Cardiac muscle cell (in vitro differentiated cells and primary cell): ENCODE measurements at regions not wholly inside any gene's neighbourhood (a gene's known extent, or its start where the extent isn't known, plus 50 kb on each side); places are given as distances from the start of the nearest gene placed in this dataset.

Experiments used
- DNase-seq, 2 donors: peaks; one replicate each; pipeline versions ENCODE4 v3.0.0 to v3.0.0-alpha.2; 2010 to 2017; ENCODE audit warnings: low read depth in 1 of 2, low spot score in 1 of 2
- H3K27ac ChIP-seq: fragments of 200-600 bp; sonication (generic); 2 replicates; pipeline ENCODE4 v1.5.1; 2016
- H3K27me3 ChIP-seq: fragments of 200-600 bp; sonication (generic); 2 replicates; pipeline ENCODE4 v1.6.0; 2016; ENCODE audit warnings: control low read depth
- H3K36me3 ChIP-seq: fragments of 200-600 bp; sonication (generic); 2 replicates; pipeline ENCODE4 v1.5.1; 2016; ENCODE audit warnings: control low read depth
- H3K4me1 ChIP-seq: fragments of 200-600 bp; sonication (generic); 2 replicates; pipeline ENCODE4 v1.8.1; 2017; ENCODE audit warnings: low read depth, mild to moderate bottlenecking, mixed run types
- H3K4me3 ChIP-seq: fragments of 200-600 bp; sonication (generic); 2 replicates; pipeline ENCODE4 v1.5.1; 2016; ENCODE audit warnings: mild to moderate bottlenecking
- H3K9me3 ChIP-seq: fragments of 200-600 bp; sonication (generic); 2 replicates; pipeline ENCODE4 v1.5.1; 2017; ENCODE audit warnings: low read depth, mild to moderate bottlenecking, control low read depth
- CTCF ChIP-seq: IDR thresholded peaks from 2 replicates; pipeline ENCODE4 v1.5.1; 2012; ENCODE audit warnings: low read depth, mild to moderate bottlenecking, low read length

GRCh38 chr3:132246212-132246611 is 71.0 kb upstream of the ACP3 start:
- no peaks in the 10 kb centered on the region for H3K9me3 ChIP-seq
- H3K27ac ChIP-seq = no peak overlapping the region
- no peak for DNase-seq
- H3K36me3 ChIP-seq = no peaks in the 10 kb centered on the region
- TF ChIP-seq CTCF = no peak
- no peaks in the 10 kb centered on the region for H3K4me1 ChIP-seq
- H3K27me3 ChIP-seq = no peaks in the 10 kb centered on the region
- H3K4me3 ChIP-seq = no peak overlapping the region

GRCh38 chr3:132247211-132247610 is 70.0 kb upstream of the ACP3 start:
- no peak overlapping the region for H3K4me3 ChIP-seq
- no peaks in the 10 kb centered on the region for H3K4me1 ChIP-seq
- no peaks in the 10 kb centered on the region for H3K27me3 ChIP-seq
- H3K27ac ChIP-seq = no peak overlapping the region
- TF ChIP-seq CTCF = no peak
- H3K36me3 ChIP-seq = no peaks in the 10 kb centered on the region
- DNase-seq = no peak
- no peaks in the 10 kb centered on the region for H3K9me3 ChIP-seq

GRCh38 chr3:132248490-132248889 is 68.7 kb upstream of the ACP3 start:
- Histone ChIP-seq H3K4me1 (no peaks in the 10 kb centered on the region), H3K36me3 (no peaks in the 10 kb centered on the region), H3K4me3 (no peak overlapping the region), H3K27ac (no peak overlapping the region), H3K27me3 (no peaks in the 10 kb centered on the region), H3K9me3 (no peaks in the 10 kb centered on the region)
- no peak for DNase-seq
- no peak for TF ChIP-seq CTCF

DNA sequence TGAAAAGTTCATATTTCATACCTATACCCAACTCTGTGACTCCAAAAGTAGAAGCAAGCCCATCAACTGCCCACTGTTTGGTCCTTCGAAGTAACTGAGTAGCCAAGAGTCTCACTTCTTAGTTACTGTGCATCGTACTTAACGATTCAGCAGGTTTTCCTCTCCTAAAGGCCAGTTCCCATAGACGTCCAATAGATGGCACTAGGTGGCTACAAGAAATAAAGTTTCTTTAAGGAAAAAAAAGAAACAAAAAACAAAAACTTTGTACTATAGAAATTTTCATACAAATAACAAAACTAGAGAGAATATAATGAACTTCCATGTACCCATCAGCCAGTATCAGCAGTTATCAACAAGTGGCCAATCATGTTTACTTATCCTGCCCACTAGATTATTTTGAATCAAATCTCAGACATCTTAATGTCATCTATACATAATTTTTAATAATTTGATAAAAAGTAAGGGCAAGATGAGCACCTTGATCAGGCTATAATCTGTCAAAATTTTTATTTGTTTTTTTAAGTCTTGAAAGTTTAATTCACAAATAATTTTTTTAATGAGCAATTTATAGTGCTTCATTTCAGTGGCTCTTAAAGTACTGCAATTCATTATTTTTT is 63.8 kb upstream of the ACP3 start:
- H3K27ac ChIP-seq = no peak overlapping the region
- H3K4me1 ChIP-seq = peaks cover 6% of the 10 kb centered on the region
- no peaks in the 10 kb centered on the region for H3K36me3 ChIP-seq
- H3K9me3 ChIP-seq = no peaks in the 10 kb centered on the region
- no peaks in the 10 kb centered on the region for H3K27me3 ChIP-seq
- peak; percentile 84 for TF ChIP-seq CTCF
- H3K4me3 ChIP-seq = no peak overlapping the region
- DNase-seq = peak; percentile 66 to 84

- DNase-seq = no peak
- no peaks in the 10 kb centered on the region for H3K36me3 ChIP-seq
- no peaks in the 10 kb centered on the region for H3K9me3 ChIP-seq
- no peak overlapping the region for H3K27ac ChIP-seq
- no peaks in the 10 kb centered on the region for H3K27me3 ChIP-seq
- H3K4me3 ChIP-seq = no peak overlapping the region
- no peak for TF ChIP-seq CTCF
- H3K4me1 ChIP-seq = peaks cover 6% of the 10 kb centered on the region
Measured at GRCh38 chr3:132254076-132254755, 63.0 kb upstream of the ACP3 start.
